HG03097 (cell line): ENCODE measurements at regions not wholly inside any gene's neighbourhood (a gene's known extent, or its start where the extent isn't known, plus 50 kb on each side); places are given as distances from the start of the nearest gene placed in this dataset.
"Not testable (repeated sequence)": the region's sequence is repeated elsewhere in the genome, so short reads cannot be mapped to it uniquely, and the experiment has no call there.

Experiments used
- ATAC-seq: cut with Tn5 transposase; IDR thresholded peaks from one replicate; pipeline ENCODE4 v1.9.1; 2021; ENCODE audit not compliant: unreplicated experiment, low FRiP score

GRCh38 chr10:111261081-111261615 lies 184.3 kb downstream of the ADRA2A start:
- no peak for ATAC-seq

GRCh38 chr10:111265341-111265740 lies 188.5 kb downstream of the ADRA2A start:
- ATAC-seq, result no peak

GRCh38 chr10:111266165-111266564 lies 189.3 kb downstream of the ADRA2A start:
- ATAC-seq, result no peak

- no peak for ATAC-seq
These were observed 190.8 kb downstream of the ADRA2A start for GRCh38 chr10:111267673-111268072.

- no peak for ATAC-seq
These were observed 196.4 kb downstream of the ADRA2A start for GRCh38 chr10:111273235-111273634.

- ATAC-seq, result no peak
These were observed 196.8 kb downstream of the ADRA2A start for GRCh38 chr10:111273635-111274034.

- no peak for ATAC-seq
These were observed 198.3 kb downstream of the ADRA2A start for GRCh38 chr10:111275091-111275490.

GRCh38 chr10:111277661-111278060 lies 200.8 kb downstream of the ADRA2A start:
- no peak for ATAC-seq

GRCh38 chr10:111278266-111278665 lies 201.4 kb downstream of the ADRA2A start:
- ATAC-seq, result no peak

- ATAC-seq, result no peak
These were observed 204.7 kb downstream of the ADRA2A start for GRCh38 chr10:111281516-111281915.

GRCh38 chr10:111289461-111289860 lies 212.6 kb downstream of the ADRA2A start:
- ATAC-seq, result no peak

- no peak for ATAC-seq
These were observed 213.8 kb downstream of the ADRA2A start for GRCh38 chr10:111290649-111291048.

GRCh38 chr10:111295788-111296187 lies 219.0 kb downstream of the ADRA2A start:
- no peak for ATAC-seq

- no peak for ATAC-seq
These were observed 220.6 kb downstream of the ADRA2A start for GRCh38 chr10:111297351-111297848.

GRCh38 chr10:111298031-111298430 lies 221.2 kb downstream of the ADRA2A start:
- no peak for ATAC-seq

GRCh38 chr10:111299037-111299436 lies 222.2 kb downstream of the ADRA2A start:
- no peak for ATAC-seq

- ATAC-seq, result no peak
These were observed 227.1 kb downstream of the ADRA2A start for GRCh38 chr10:111303887-111304286.

- ATAC-seq, result no peak
These were observed 239.9 kb downstream of the ADRA2A start for GRCh38 chr10:111316722-111317212.

- no peak for ATAC-seq
These were observed 243.0 kb downstream of the ADRA2A start for GRCh38 chr10:111319866-111320265.

GRCh38 chr10:111323389-111323966 lies 246.6 kb downstream of the ADRA2A start:
- no peak for ATAC-seq

- ATAC-seq, result not testable (repeated sequence)
These were observed 255.3 kb downstream of the ADRA2A start for GRCh38 chr10:111332174-111332573.

GRCh38 chr10:111335826-111336225 lies 259.0 kb downstream of the ADRA2A start:
- ATAC-seq, result no peak
